ENCODE measurements at regions not wholly inside any gene's neighbourhood (a gene's known extent, or its start where the extent isn't known, plus 50 kb on each side); places are given as distances from the start of the nearest gene placed in this dataset.

- no peak overlapping the region for H3K4me3 ChIP-seq (ENCODE audit: low read length)
- H3K27me3 ChIP-seq (ENCODE audit: control insufficient read depth, insufficient read depth, low read length), result no peaks in the 10 kb centered on the region
- no peaks in the 10 kb centered on the region for H3K36me3 ChIP-seq (ENCODE audit: control insufficient read depth, insufficient read depth, low read length)
- H3K4me1 ChIP-seq (ENCODE audit: control insufficient read depth, insufficient read depth, low read length), result no peaks in the 10 kb centered on the region
- no peak overlapping the region for H3K9ac ChIP-seq (ENCODE audit: low read length)
- H3K27ac ChIP-seq (ENCODE audit: low read depth, low read length), result no peak overlapping the region
Observed at GRCh38 chr6:165930668-165931214, 236.9 kb downstream of the TBXT start.

GRCh38 chr6:165929607-165930006 is 238.0 kb downstream of the TBXT start:
- Histone ChIP-seq H3K4me1 (ENCODE audit: control insufficient read depth, insufficient read depth, low read length) (no peaks in the 10 kb centered on the region), H3K36me3 (ENCODE audit: control insufficient read depth, insufficient read depth, low read length) (no peaks in the 10 kb centered on the region), H3K27ac (ENCODE audit: low read depth, low read length) (no peak overlapping the region), H3K27me3 (ENCODE audit: control insufficient read depth, insufficient read depth, low read length) (no peaks in the 10 kb centered on the region), H3K9ac (ENCODE audit: low read length) (no peak overlapping the region), H3K4me3 (ENCODE audit: low read length) (no peak overlapping the region)

GRCh38 chr6:165926378-165926777 is 241.3 kb downstream of the TBXT start:
- Histone ChIP-seq H3K4me3 (ENCODE audit: low read length) (no peak overlapping the region), H3K27ac (ENCODE audit: low read depth, low read length) (no peak overlapping the region), H3K9ac (ENCODE audit: low read length) (no peak overlapping the region), H3K36me3 (ENCODE audit: control insufficient read depth, insufficient read depth, low read length) (no peaks in the 10 kb centered on the region), H3K4me1 (ENCODE audit: control insufficient read depth, insufficient read depth, low read length) (no peaks in the 10 kb centered on the region), H3K27me3 (ENCODE audit: control insufficient read depth, insufficient read depth, low read length) (no peaks in the 10 kb centered on the region)

- no peaks in the 10 kb centered on the region for H3K27me3 ChIP-seq (ENCODE audit: control insufficient read depth, insufficient read depth, low read length)
- H3K9ac ChIP-seq (ENCODE audit: low read length), result no peak overlapping the region
- H3K36me3 ChIP-seq (ENCODE audit: control insufficient read depth, insufficient read depth, low read length), result no peaks in the 10 kb centered on the region
- H3K4me3 ChIP-seq (ENCODE audit: low read length), result no peak overlapping the region
- H3K4me1 ChIP-seq (ENCODE audit: control insufficient read depth, insufficient read depth, low read length), result no peaks in the 10 kb centered on the region
- H3K27ac ChIP-seq (ENCODE audit: low read depth, low read length), result no peak overlapping the region
Observed at GRCh38 chr6:165925474-165926156, 242.0 kb downstream of the TBXT start.

GRCh38 chr6:165922309-165922794 is 245.3 kb downstream of the TBXT start:
- H3K9ac ChIP-seq (ENCODE audit: low read length), result no peak overlapping the region
- no peaks in the 10 kb centered on the region for H3K27me3 ChIP-seq (ENCODE audit: control insufficient read depth, insufficient read depth, low read length)
- no peak overlapping the region for H3K27ac ChIP-seq (ENCODE audit: low read depth, low read length)

GRCh38 chr6:165920896-165921671 is 246.6 kb downstream of the TBXT start:
- Histone ChIP-seq H3K27ac (ENCODE audit: low read depth, low read length) (no peak overlapping the region), H3K9ac (ENCODE audit: low read length) (no peak overlapping the region), H3K36me3 (ENCODE audit: control insufficient read depth, insufficient read depth, low read length) (no peaks in the 10 kb centered on the region), H3K27me3 (ENCODE audit: control insufficient read depth, insufficient read depth, low read length) (no peaks in the 10 kb centered on the region), H3K4me1 (ENCODE audit: control insufficient read depth, insufficient read depth, low read length) (no peaks in the 10 kb centered on the region), H3K4me3 (ENCODE audit: low read length) (no peak overlapping the region)

More at GRCh38 chr6:165922309-165922794, 245.3 kb downstream of the TBXT start:
- Histone ChIP-seq H3K4me3 (ENCODE audit: low read length) (no peak overlapping the region), H3K4me1 (ENCODE audit: control insufficient read depth, insufficient read depth, low read length) (no peaks in the 10 kb centered on the region), H3K36me3 (ENCODE audit: control insufficient read depth, insufficient read depth, low read length) (no peaks in the 10 kb centered on the region)

- no peak overlapping the region for H3K9ac ChIP-seq (ENCODE audit: low read length)
- no peaks in the 10 kb centered on the region for H3K27me3 ChIP-seq (ENCODE audit: control insufficient read depth, insufficient read depth, low read length)
- no peak overlapping the region for H3K27ac ChIP-seq (ENCODE audit: low read depth, low read length)
- no peaks in the 10 kb centered on the region for H3K4me1 ChIP-seq (ENCODE audit: control insufficient read depth, insufficient read depth, low read length)
- no peaks in the 10 kb centered on the region for H3K36me3 ChIP-seq (ENCODE audit: control insufficient read depth, insufficient read depth, low read length)
- H3K4me3 ChIP-seq (ENCODE audit: low read length), result no peak overlapping the region
Observed at GRCh38 chr6:165917576-165917975, 250.1 kb downstream of the TBXT start.

- Histone ChIP-seq H3K4me3 (ENCODE audit: low read length) (no peak overlapping the region), H3K27me3 (ENCODE audit: control insufficient read depth, insufficient read depth, low read length) (no peaks in the 10 kb centered on the region), H3K36me3 (ENCODE audit: control insufficient read depth, insufficient read depth, low read length) (no peaks in the 10 kb centered on the region), H3K27ac (ENCODE audit: low read depth, low read length) (no peak overlapping the region), H3K4me1 (ENCODE audit: control insufficient read depth, insufficient read depth, low read length) (no peaks in the 10 kb centered on the region), H3K9ac (ENCODE audit: low read length) (no peak overlapping the region)
Observed at GRCh38 chr6:165915022-165915770, 252.2 kb upstream of the PDE10A start.

GRCh38 chr6:165913676-165914570 is 250.9 kb upstream of the PDE10A start:
- Histone ChIP-seq H3K9ac (ENCODE audit: low read length) (no peak overlapping the region), H3K27me3 (ENCODE audit: control insufficient read depth, insufficient read depth, low read length) (no peaks in the 10 kb centered on the region), H3K4me1 (ENCODE audit: control insufficient read depth, insufficient read depth, low read length) (no peaks in the 10 kb centered on the region), H3K27ac (ENCODE audit: low read depth, low read length) (no peak overlapping the region), H3K4me3 (ENCODE audit: low read length) (no peak overlapping the region), H3K36me3 (ENCODE audit: control insufficient read depth, insufficient read depth, low read length) (no peaks in the 10 kb centered on the region)

GRCh38 chr6:165910184-165910966 is 247.3 kb upstream of the PDE10A start:
- Histone ChIP-seq H3K27ac (ENCODE audit: low read depth, low read length) (no peak overlapping the region), H3K36me3 (ENCODE audit: control insufficient read depth, insufficient read depth, low read length) (no peaks in the 10 kb centered on the region), H3K4me3 (ENCODE audit: low read length) (no peak overlapping the region), H3K27me3 (ENCODE audit: control insufficient read depth, insufficient read depth, low read length) (no peaks in the 10 kb centered on the region), H3K4me1 (ENCODE audit: control insufficient read depth, insufficient read depth, low read length) (no peaks in the 10 kb centered on the region), H3K9ac (ENCODE audit: low read length) (no peak overlapping the region)

- H3K36me3 ChIP-seq (ENCODE audit: control insufficient read depth, insufficient read depth, low read length), result no peaks in the 10 kb centered on the region
- no peaks in the 10 kb centered on the region for H3K27me3 ChIP-seq (ENCODE audit: control insufficient read depth, insufficient read depth, low read length)
- no peak overlapping the region for H3K27ac ChIP-seq (ENCODE audit: low read depth, low read length)
Observed at GRCh38 chr6:165906736-165907135, 243.7 kb upstream of the PDE10A start.

More at GRCh38 chr6:165906736-165907135, 243.7 kb upstream of the PDE10A start:
- no peak overlapping the region for H3K9ac ChIP-seq (ENCODE audit: low read length)
- H3K4me3 ChIP-seq (ENCODE audit: low read length), result no peak overlapping the region
- H3K4me1 ChIP-seq (ENCODE audit: control insufficient read depth, insufficient read depth, low read length), result no peaks in the 10 kb centered on the region
